ENCODE measurements at regions not wholly inside any gene's neighbourhood (a gene's known extent, or its start where the extent isn't known, plus 50 kb on each side); places are given as distances from the start of the nearest gene placed in this dataset.

DNA sequence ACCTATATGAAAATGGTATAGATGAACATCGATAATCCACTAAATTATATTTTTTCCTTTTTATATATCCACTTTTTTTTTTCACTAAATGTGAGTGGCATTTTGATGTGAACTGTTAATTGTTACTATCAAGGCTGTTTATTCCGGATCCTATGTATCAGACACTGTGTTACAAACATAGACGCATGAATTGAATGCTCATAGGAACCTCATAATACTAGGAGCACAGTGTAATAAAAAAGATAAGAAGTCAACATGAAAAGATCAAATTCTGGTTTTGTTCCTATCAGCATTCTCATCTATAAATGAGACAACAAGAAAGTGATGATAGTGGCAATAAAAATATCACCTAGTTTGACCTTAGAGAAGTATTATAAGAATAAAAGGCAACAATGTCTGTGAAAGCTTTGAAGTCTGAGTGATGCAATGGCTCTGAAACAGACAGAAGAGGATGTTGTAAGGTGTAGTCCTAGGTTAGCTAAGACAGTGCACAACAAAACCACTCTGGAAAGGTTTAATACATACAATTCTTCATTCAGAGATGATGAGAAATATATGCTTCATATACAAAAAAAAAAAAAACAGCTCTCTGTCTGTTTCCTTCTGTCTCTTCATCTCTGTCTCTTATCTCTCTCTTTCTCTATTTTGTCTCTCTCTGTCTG is 148.6 kb upstream of the NLGN4X start:
- no peak overlapping the region for H3K27ac ChIP-seq (ENCODE audit: insufficient read depth, low read depth, low read length)
- H3K79me2 ChIP-seq (ENCODE audit: control insufficient read depth, insufficient read depth, low read length) = no peaks in the 10 kb centered on the region
- H3K4me3 ChIP-seq (replicated peaks in 1 of 3; ENCODE audit: insufficient read depth in 1 of 3, low read depth in 1 of 3, low read length in 3 of 3) = no peak overlapping the region
- TF ChIP-seq GATA2 (IDR thresholded peaks at IDR 0.05; ENCODE audit: insufficient read depth, insufficient read length, low read depth, low read length) (no peak), POLR2AphosphoS5 (IDR thresholded peaks at IDR 0.05; ENCODE audit: insufficient read depth, low read depth, low read length) (no peak), MAX (IDR thresholded peaks at IDR 0.05; ENCODE audit: insufficient read depth, insufficient read length) (no peak), POLR2A (IDR thresholded peaks at IDR 0.05; ENCODE audit: low read depth, low read length) (no peak), FOS (IDR thresholded peaks at IDR 0.05; ENCODE audit: borderline replicate concordance, insufficient read depth, low read length) (no peak), EZH2 (IDR thresholded peaks at IDR 0.05; ENCODE audit: borderline replicate concordance, low read depth, low read length, severe bottlenecking) (no peak), MYC (IDR thresholded peaks at IDR 0.05; ENCODE audit: low read depth, low read length) (no peak), JUN (IDR thresholded peaks at IDR 0.05; ENCODE audit: borderline replicate concordance, insufficient read depth, insufficient read length, low read depth) (no peak)
- TF ChIP-seq, protein P1, sequence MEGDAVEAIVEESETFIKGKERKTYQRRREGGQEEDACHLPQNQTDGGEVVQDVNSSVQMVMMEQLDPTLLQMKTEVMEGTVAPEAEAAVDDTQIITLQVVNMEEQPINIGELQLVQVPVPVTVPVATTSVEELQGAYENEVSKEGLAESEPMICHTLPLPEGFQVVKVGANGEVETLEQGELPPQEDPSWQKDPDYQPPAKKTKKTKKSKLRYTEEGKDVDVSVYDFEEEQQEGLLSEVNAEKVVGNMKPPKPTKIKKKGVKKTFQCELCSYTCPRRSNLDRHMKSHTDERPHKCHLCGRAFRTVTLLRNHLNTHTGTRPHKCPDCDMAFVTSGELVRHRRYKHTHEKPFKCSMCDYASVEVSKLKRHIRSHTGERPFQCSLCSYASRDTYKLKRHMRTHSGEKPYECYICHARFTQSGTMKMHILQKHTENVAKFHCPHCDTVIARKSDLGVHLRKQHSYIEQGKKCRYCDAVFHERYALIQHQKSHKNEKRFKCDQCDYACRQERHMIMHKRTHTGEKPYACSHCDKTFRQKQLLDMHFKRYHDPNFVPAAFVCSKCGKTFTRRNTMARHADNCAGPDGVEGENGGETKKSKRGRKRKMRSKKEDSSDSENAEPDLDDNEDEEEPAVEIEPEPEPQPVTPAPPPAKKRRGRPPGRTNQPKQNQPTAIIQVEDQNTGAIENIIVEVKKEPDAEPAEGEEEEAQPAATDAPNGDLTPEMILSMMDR (IDR thresholded peaks at IDR 0.05; ENCODE audit: extremely low read depth in 1 of 2, insufficient read depth in 1 of 2, low read depth in 1 of 2, low read length in 2 of 2) = no peak
- CTCF ChIA-PET = no interaction called here
- no peaks in the 10 kb centered on the region for H3K9me1 ChIP-seq (replicated peaks; ENCODE audit: control insufficient read depth, extremely low read depth, insufficient read depth, low read length)
- POLR2A ChIA-PET = no interaction called here
- H2AFZ ChIP-seq (ENCODE audit: low read depth, low read length) = no peak overlapping the region
- no peak overlapping the region for H3K9ac ChIP-seq (replicated peaks; ENCODE audit: extremely low read depth, insufficient read depth, low read length)
- no peak for FAIRE-seq
- dilution Hi-C loops (cut with MboI; ENCODE audit: extremely low pct_ligation_motif_present, low sequenced_read_pairs) (no loop called here), intact Hi-C loops (cut with micrococcal nuclease) (loop anchor here (2.0 kb wide), 1 partner anchor 44 kb away; no protein-coding TSS in a partner anchor)
- H3K4me2 ChIP-seq (ENCODE audit: insufficient read depth, low read length) = no peak overlapping the region
- no TSS peak for BruUV-seq (replicated peaks)
- DNase-seq (ENCODE audit: low read depth, low spot score) = no peak
- H3K27me3 ChIP-seq (ENCODE audit: control insufficient read depth in 2 of 2, insufficient read depth in 2 of 2, low read length in 2 of 2) = no peaks in the 10 kb centered on the region
- no peaks in the 10 kb centered on the region for H3K4me1 ChIP-seq (ENCODE audit: control insufficient read depth, extremely low read depth, insufficient read depth, low read length)
- H3K9me3 ChIP-seq (replicated peaks; ENCODE audit: control insufficient read depth, insufficient read depth, low read length) = no peaks in the 10 kb centered on the region
- H4K20me1 ChIP-seq (replicated peaks; ENCODE audit: control insufficient read depth, extremely low read depth, insufficient read depth, low read length) = no peaks in the 10 kb centered on the region
- H3K36me3 ChIP-seq (ENCODE audit: control insufficient read depth in 2 of 2, extremely low read depth in 1 of 2, insufficient read depth in 2 of 2, low read length in 2 of 2) = no peaks in the 10 kb centered on the region
